Hematopoietic multipotent progenitor cell treated with erythropoietin and hydrocortisone succinate and interleukin-3 and kit ligand, for 15 days (in vitro differentiated cells): ENCODE measurements at regions not wholly inside any gene's neighbourhood (a gene's known extent, or its start where the extent isn't known, plus 50 kb on each side); places are given as distances from the start of the nearest gene placed in this dataset.
A peak's percentile ranks its signal among the peaks of the same experiment; 100 is the strongest.

Source experiments
- DNase-seq: peaks from one replicate; pipeline ENCODE4 v3.0.0-alpha.2; 2015; ENCODE audit warnings: low spot score

GRCh38 chrX:39956803-39957394, 140.9 kb downstream of the BCOR start:
- no peak for DNase-seq

GRCh38 chrX:39957816-39958566, 139.8 kb downstream of the BCOR start:
- no peak for DNase-seq

- no peak for DNase-seq
Observed at GRCh38 chrX:39958850-39959249, 138.9 kb downstream of the BCOR start.

GRCh38 chrX:39960219-39960618, 137.5 kb downstream of the BCOR start:
- DNase-seq: no peak

GRCh38 chrX:39961441-39961840, 136.3 kb downstream of the BCOR start:
- no peak for DNase-seq

- DNase-seq: no peak
Observed at GRCh38 chrX:39965051-39965573, 132.6 kb downstream of the BCOR start.

- DNase-seq: no peak
Observed at GRCh38 chrX:39966176-39966575, 131.6 kb downstream of the BCOR start.

- DNase-seq: no peak
Observed at GRCh38 chrX:39967348-39967747, 130.4 kb downstream of the BCOR start.

- DNase-seq: no peak
Observed at GRCh38 chrX:39969099-39969818, 128.5 kb downstream of the BCOR start.

GRCh38 chrX:39969819-39970504, 127.8 kb downstream of the BCOR start:
- DNase-seq: no peak

- DNase-seq: no peak
Observed at GRCh38 chrX:39971760-39972159, 126.0 kb downstream of the BCOR start.

- DNase-seq: no peak
Observed at GRCh38 chrX:39972340-39972739, 125.4 kb downstream of the BCOR start.

- DNase-seq: no peak
Observed at GRCh38 chrX:39973810-39974209, 123.9 kb downstream of the BCOR start.

- DNase-seq: no peak
Observed at GRCh38 chrX:39974270-39974669, 123.5 kb downstream of the BCOR start.

- DNase-seq: no peak
Observed at GRCh38 chrX:39975101-39975925, 122.4 kb downstream of the BCOR start.

GRCh38 chrX:39981946-39982345, 115.8 kb downstream of the BCOR start:
- no peak for DNase-seq

GRCh38 chrX:39982948-39983347, 114.8 kb downstream of the BCOR start:
- no peak for DNase-seq

GRCh38 chrX:39983715-39984114, 114.0 kb downstream of the BCOR start:
- no peak for DNase-seq

GRCh38 chrX:39984191-39984956, 113.4 kb downstream of the BCOR start:
- DNase-seq: peak; percentile 1

GRCh38 chrX:39985071-39985470, 112.7 kb downstream of the BCOR start:
- no peak for DNase-seq

GRCh38 chrX:39985551-39985950, 112.2 kb downstream of the BCOR start:
- no peak for DNase-seq
